ENCODE measurements at regions not wholly inside any gene's neighbourhood (a gene's known extent, or its start where the extent isn't known, plus 50 kb on each side); places are given as distances from the start of the nearest gene placed in this dataset.
A peak's percentile ranks its signal among the peaks of the same experiment; 100 is the strongest.

GRCh38 chr13:111971891-111972780, 94.8 kb upstream of the SOX1 start:
- peak; percentile 25 for DNase-seq

GRCh38 chr13:111973186-111973585, 93.8 kb upstream of the SOX1 start:
- no peak for DNase-seq

- DNase-seq: no peak
These were observed 93.2 kb upstream of the SOX1 start for GRCh38 chr13:111973605-111974340.

GRCh38 chr13:111974341-111974640, 92.7 kb upstream of the SOX1 start:
- no peak for DNase-seq

GRCh38 chr13:111975539-111976473, 91.1 kb upstream of the SOX1 start:
- no peak for DNase-seq

GRCh38 chr13:111976474-111977178, 90.3 kb upstream of the SOX1 start:
- no peak for DNase-seq

- no peak for DNase-seq
These were observed 89.8 kb upstream of the SOX1 start for GRCh38 chr13:111977179-111977506.

GRCh38 chr13:111978546-111978945, 88.4 kb upstream of the SOX1 start:
- DNase-seq: no peak

GRCh38 chr13:111980146-111980929, 86.6 kb upstream of the SOX1 start:
- no peak for DNase-seq

- no peak for DNase-seq
These were observed 85.9 kb upstream of the SOX1 start for GRCh38 chr13:111981006-111981405.

- no peak for DNase-seq
These were observed 85.3 kb upstream of the SOX1 start for GRCh38 chr13:111981446-111982165.

- no peak for DNase-seq
These were observed 82.6 kb upstream of the SOX1 start for GRCh38 chr13:111984349-111984748.

- DNase-seq: no peak
These were observed 76.6 kb upstream of the SOX1 start for GRCh38 chr13:111990362-111990761.

- DNase-seq: no peak
These were observed 74.0 kb upstream of the SOX1 start for GRCh38 chr13:111992911-111993310.

- DNase-seq: no peak
These were observed 73.3 kb upstream of the SOX1 start for GRCh38 chr13:111993691-111994090.

GRCh38 chr13:111994578-111994977, 72.4 kb upstream of the SOX1 start:
- DNase-seq: no peak

GRCh38 chr13:111999352-111999751, 67.6 kb upstream of the SOX1 start:
- DNase-seq: no peak

GRCh38 chr13:112000888-112001287, 66.1 kb upstream of the SOX1 start:
- DNase-seq: no peak

- peak; percentile 13 for DNase-seq
These were observed 65.4 kb upstream of the SOX1 start for GRCh38 chr13:112001571-112001970.

GRCh38 chr13:112003396-112003795, 63.6 kb upstream of the SOX1 start:
- no peak for DNase-seq

GRCh38 chr13:112003941-112004340, 63.0 kb upstream of the SOX1 start:
- no peak for DNase-seq
